Activated CD8-positive, alpha-beta T cell treated with anti-CD3 and anti-CD28 coated beads for 36 hours (primary cell): ENCODE measurements at regions not wholly inside any gene's neighbourhood (a gene's known extent, or its start where the extent isn't known, plus 50 kb on each side); places are given as distances from the start of the nearest gene placed in this dataset.
"Not testable (repeated sequence)": the region's sequence is repeated elsewhere in the genome, so short reads cannot be mapped to it uniquely, and the experiment has no call there.

ENCODE experiments used
- ATAC-seq: fragments of 200-7000 bp; cut with Tn5 transposase; one replicate; pipeline ENCODE4 v1.10.0; 2021; ENCODE audit warnings: mild to moderate bottlenecking, moderate library complexity
- CTCF ChIA-PET: fragments of 350-600 bp; sonication (Branson Sonifier 250); formaldehyde crosslinking; loops from one replicate; lab custom pipeline; 2021; ENCODE audit warnings: antibody characterized with exemption; lab: Charles Lee
- POLR2A ChIA-PET: fragments of 350-600 bp; sonication (Branson Sonifier 250); formaldehyde crosslinking; loops from one replicate; lab custom pipeline; 2021; ENCODE audit warnings: antibody characterized with exemption; lab: Charles Lee
- DNase-seq: peaks from one replicate; pipeline ENCODE4 v3.0.0-alpha.2; 2020
- H3K27ac Mint-ChIP-seq: one replicate; pipeline ENCODE4 v1.8.0; 2021; ENCODE audit warnings: mild to moderate bottlenecking, mixed read lengths
- H3K27me3 Mint-ChIP-seq: one replicate; pipeline ENCODE4 v1.8.0; 2021; ENCODE audit warnings: mixed read lengths
- H3K36me3 Mint-ChIP-seq: one replicate; pipeline ENCODE4 v1.8.0; 2021; ENCODE audit warnings: low read depth, mixed read lengths
- H3K4me1 Mint-ChIP-seq: one replicate; pipeline ENCODE4 v1.8.0; 2021; ENCODE audit warnings: low read depth, mixed read lengths
- H3K4me3 Mint-ChIP-seq: one replicate; pipeline ENCODE4 v1.8.0; 2021; ENCODE audit warnings: mild to moderate bottlenecking, moderate library complexity, mixed read lengths
- H3K9me3 Mint-ChIP-seq: one replicate; pipeline ENCODE4 v1.8.0; 2021; ENCODE audit warnings: mixed read lengths
- intact Hi-C: fragments of 100-400 bp; cut with micrococcal nuclease; formaldehyde crosslinking; loops from one replicate; pipeline ENCODE4 v1.10.0; 2022
- TF ChIP-seq, protein P1 (sequence below): fragments of 200-600 bp; IDR thresholded peaks from one replicate; pipeline ENCODE4 v1.8.0; 2022; ENCODE audit warnings: antibody characterized with exemption, mild to moderate bottlenecking

DNA sequence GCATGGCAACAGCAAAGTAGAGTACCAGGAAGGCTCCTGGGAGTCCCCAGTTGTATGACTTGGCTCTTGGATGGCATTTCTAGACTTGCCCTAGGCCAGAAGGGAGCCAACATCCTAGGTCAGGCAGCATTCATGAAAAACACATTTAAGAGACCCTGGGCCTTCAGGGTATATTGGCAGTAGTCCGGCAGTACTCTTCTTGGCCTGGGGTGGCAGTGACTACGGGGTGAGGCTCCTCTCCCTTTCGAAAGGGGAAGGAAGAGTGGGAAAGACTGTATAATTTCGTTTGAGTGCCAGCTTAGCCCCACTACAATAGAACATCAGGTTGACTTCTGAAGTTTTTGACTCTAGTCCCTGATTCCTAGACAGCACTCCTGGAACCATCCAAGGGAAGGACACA lies 136.4 kb downstream of the ZIC4 start:
- ChIA-PET POLR2A (no interaction called here), CTCF (no interaction called here)
- intact Hi-C loops, result no loop called here
- no peak overlapping the region for H3K4me3 Mint-ChIP-seq
- TF ChIP-seq, protein P1, sequence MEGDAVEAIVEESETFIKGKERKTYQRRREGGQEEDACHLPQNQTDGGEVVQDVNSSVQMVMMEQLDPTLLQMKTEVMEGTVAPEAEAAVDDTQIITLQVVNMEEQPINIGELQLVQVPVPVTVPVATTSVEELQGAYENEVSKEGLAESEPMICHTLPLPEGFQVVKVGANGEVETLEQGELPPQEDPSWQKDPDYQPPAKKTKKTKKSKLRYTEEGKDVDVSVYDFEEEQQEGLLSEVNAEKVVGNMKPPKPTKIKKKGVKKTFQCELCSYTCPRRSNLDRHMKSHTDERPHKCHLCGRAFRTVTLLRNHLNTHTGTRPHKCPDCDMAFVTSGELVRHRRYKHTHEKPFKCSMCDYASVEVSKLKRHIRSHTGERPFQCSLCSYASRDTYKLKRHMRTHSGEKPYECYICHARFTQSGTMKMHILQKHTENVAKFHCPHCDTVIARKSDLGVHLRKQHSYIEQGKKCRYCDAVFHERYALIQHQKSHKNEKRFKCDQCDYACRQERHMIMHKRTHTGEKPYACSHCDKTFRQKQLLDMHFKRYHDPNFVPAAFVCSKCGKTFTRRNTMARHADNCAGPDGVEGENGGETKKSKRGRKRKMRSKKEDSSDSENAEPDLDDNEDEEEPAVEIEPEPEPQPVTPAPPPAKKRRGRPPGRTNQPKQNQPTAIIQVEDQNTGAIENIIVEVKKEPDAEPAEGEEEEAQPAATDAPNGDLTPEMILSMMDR, result no peak
- H3K9me3 Mint-ChIP-seq, result peaks cover 10% of the 10 kb centered on the region
- no peak for DNase-seq
- peaks cover 2% of the 10 kb centered on the region for H3K36me3 Mint-ChIP-seq
- ATAC-seq, result no peak
- H3K27me3 Mint-ChIP-seq, result no peaks in the 10 kb centered on the region
- H3K4me1 Mint-ChIP-seq, result no peaks in the 10 kb centered on the region
- no peak overlapping the region for H3K27ac Mint-ChIP-seq

DNA sequence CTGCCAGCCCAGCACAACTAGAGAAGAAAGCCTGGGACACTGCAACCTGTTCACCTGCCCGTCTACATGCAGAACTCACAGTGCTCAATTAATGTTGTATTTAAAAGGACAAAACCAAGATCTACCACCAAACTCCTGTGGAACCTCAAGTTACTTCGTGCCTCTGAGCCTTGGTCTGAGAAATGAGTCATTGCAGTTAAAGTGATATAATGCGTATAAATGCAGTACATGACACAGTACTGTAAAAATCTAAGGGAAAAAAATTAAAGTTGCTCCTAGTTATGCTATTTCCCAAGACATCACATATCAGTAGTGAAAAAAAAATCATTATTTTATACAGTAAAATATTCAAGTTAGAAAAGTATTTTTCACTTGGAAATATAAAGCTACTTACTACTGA lies 138.9 kb downstream of the ZIC4 start:
- Mint-ChIP-seq H3K27ac (no peak overlapping the region), H3K9me3 (peaks cover 3% of the 10 kb centered on the region), H3K4me1 (no peaks in the 10 kb centered on the region), H3K36me3 (no peaks in the 10 kb centered on the region), H3K4me3 (no peak overlapping the region), H3K27me3 (no peaks in the 10 kb centered on the region)
- ChIA-PET POLR2A (no interaction called here), CTCF (no interaction called here)
- ATAC-seq (no peak), DNase-seq (no peak)
- TF ChIP-seq, protein P1, result no peak
- intact Hi-C loops, result no loop called here

DNA sequence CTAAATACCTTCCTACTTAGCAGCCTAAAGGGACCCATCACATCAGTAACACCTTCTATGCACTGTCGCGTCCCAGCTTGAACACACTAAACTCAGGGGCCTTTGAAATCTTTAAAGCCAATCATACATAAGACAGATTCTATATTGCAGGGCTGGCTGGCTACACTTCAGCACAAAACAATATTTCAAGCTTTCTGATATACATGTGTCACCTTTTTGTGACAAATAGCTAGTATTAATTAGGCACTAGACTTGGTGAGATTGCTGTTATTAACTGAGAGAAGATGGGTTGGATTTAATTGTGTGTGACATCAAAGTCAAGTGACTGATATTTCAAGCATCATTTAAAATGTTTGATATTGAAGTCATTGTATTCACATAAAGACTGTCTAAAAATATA lies 148.4 kb downstream of the ZIC4 start:
- H3K9me3 Mint-ChIP-seq, result no peaks in the 10 kb centered on the region
- no peak overlapping the region for H3K4me3 Mint-ChIP-seq
- ChIA-PET CTCF (no interaction called here), POLR2A (no interaction called here)
- intact Hi-C loops, result no loop called here
- no peaks in the 10 kb centered on the region for H3K4me1 Mint-ChIP-seq
- no peak for ATAC-seq
- H3K27ac Mint-ChIP-seq, result no peak overlapping the region
- H3K27me3 Mint-ChIP-seq, result no peaks in the 10 kb centered on the region
- TF ChIP-seq, protein P1, result no peak
- DNase-seq, result no peak
- no peaks in the 10 kb centered on the region for H3K36me3 Mint-ChIP-seq

DNA sequence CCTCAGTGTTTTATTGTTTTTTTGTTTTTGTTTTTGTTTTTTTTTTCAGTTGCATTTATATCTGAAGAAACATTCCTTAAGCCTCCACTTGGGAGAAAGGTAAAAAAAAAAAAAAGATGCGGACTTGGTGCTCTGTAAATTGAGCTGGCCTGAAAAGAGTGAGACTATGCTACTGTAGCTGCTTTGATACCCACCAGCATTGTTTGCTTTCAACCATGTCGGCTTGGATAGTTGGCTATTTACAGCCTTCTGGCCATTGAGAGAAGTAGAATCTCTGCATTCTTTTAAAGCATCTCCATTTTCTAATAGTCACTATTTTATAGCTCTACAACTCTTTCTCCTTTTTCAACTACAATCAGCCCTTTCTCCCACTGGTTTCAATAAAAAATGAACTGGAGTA lies 149.6 kb downstream of the ZIC4 start:
- Mint-ChIP-seq H3K36me3 (no peaks in the 10 kb centered on the region), H3K4me3 (no peak overlapping the region), H3K27ac (no peak overlapping the region), H3K4me1 (no peaks in the 10 kb centered on the region), H3K9me3 (no peaks in the 10 kb centered on the region), H3K27me3 (no peaks in the 10 kb centered on the region)
- POLR2A ChIA-PET, result interaction anchor here (0.6 kb wide), 1 partner anchor 418 kb away, joined by 3 read pairs; no protein-coding TSS in a partner anchor
- ATAC-seq, result no peak
- intact Hi-C loops, result no loop called here
- TF ChIP-seq, protein P1, result no peak
- DNase-seq, result no peak
- CTCF ChIA-PET, result no interaction called here

DNA sequence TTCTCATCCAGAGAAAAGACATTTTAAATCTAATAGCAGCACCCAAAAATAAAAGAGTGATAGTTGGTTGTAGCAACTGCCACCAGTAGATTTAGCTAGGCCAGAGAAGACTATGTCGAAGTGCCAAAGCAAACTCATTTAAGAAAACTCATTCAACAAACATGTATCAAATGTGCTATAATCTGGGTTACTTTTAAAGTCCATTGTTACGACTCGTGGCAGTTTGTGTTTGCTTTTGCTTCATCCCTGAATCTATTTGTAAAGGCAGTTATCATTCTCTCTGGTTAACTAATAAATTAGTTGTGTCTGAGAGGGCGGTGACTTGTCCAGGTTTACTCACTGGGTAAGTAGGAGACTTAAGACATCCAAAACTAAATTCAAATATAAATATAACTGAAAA lies 159.4 kb downstream of the ZIC4 start:
- Mint-ChIP-seq H3K4me1 (no peaks in the 10 kb centered on the region), H3K27me3 (no peaks in the 10 kb centered on the region), H3K4me3 (no peak overlapping the region), H3K9me3 (peaks cover 1% of the 10 kb centered on the region), H3K36me3 (no peaks in the 10 kb centered on the region), H3K27ac (no peak overlapping the region)
- no peak for ATAC-seq
- TF ChIP-seq, protein P1, result no peak
- ChIA-PET POLR2A (no interaction called here), CTCF (no interaction called here)
- intact Hi-C loops, result no loop called here
- no peak for DNase-seq

DNA sequence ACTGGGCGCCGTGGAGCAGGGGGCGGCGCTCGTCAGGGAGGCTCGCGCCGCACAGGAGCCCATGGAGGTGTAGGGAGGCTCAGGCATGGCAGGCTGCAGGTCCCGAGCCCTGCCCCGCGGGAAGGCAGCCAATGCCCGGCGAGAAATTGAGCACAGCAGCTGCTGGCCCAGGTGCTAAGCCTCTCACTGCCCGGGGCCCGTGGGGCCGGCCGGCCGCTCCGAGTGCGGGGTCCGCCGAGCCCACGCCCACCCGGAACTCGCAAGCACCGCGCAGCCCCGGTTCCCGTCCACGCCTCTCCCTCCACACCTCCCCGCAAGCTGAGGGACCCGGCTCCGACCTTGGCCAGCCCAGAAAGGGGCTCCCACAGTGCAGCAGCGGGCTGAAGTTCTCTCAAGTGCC lies 160.7 kb downstream of the ZIC4 start:
- H3K27ac Mint-ChIP-seq, H3K4me3 Mint-ChIP-seq, intact Hi-C loops, DNase-seq, POLR2A ChIA-PET, ATAC-seq, H3K4me1 Mint-ChIP-seq, H3K9me3 Mint-ChIP-seq, H3K36me3 Mint-ChIP-seq, H3K27me3 Mint-ChIP-seq, CTCF ChIA-PET: not testable (repeated sequence)

DNA sequence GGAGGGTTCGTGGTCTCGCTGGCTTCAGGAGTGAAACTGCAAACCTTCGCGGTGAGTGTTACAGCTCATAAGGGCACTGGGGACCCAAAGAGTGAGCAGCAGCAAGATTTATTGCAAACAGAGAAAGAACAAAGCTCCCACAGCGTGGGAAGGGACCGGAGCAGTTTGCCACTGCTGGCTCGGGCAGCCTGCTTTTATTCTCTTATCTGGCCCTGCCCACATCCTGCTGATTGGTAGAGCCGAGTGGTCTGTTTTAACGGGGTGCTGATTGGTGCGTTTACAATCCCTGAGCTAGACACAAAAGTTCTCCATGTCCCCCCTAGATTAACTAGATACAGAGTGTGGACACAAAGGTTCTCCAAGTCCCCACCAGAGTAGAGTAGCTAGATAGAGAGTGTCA lies 161.3 kb downstream of the ZIC4 start:
- H3K9me3 Mint-ChIP-seq, result not testable (repeated sequence)

More for the DNA sequence above, 161.3 kb downstream of the ZIC4 start:
- DNase-seq, H3K36me3 Mint-ChIP-seq, H3K4me1 Mint-ChIP-seq, intact Hi-C loops, POLR2A ChIA-PET, H3K27me3 Mint-ChIP-seq, H3K4me3 Mint-ChIP-seq, H3K27ac Mint-ChIP-seq, CTCF ChIA-PET, ATAC-seq: not testable (repeated sequence)
